Mucosa of gallbladder (tissue), 1 donor: ENCODE measurements at regions not wholly inside any gene's neighbourhood (a gene's known extent, or its start where the extent isn't known, plus 50 kb on each side); places are given as distances from the start of the nearest gene placed in this dataset.

Source experiments
- DNase-seq: peaks from one replicate; pipeline ENCODE4 v3.0.0-alpha.2; 2020; ENCODE audit warnings: low spot score
- donor health status: DM: no; HTN: no; CAD: no.

DNA sequence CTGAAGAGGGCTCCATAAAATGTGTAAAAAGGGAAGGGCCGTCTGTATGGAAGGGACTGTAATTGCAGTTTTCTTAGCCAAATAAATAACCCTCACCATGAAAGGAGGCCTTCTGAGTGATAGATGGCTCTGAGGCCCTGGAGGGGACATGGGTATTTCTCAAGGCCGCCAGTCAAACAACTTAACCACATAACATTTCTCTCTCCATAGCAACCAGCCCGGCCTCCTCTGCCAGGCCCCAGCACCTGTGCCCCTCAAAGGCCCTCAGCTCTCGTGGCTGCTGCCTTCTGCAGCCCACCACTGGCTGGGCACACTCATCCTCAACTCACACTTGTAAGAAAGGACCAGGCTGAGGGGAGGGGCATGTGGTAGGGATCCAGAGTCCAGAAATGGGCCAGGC is 57.0 kb upstream of the GJB5 start:
- DNase-seq: no peak

DNA sequence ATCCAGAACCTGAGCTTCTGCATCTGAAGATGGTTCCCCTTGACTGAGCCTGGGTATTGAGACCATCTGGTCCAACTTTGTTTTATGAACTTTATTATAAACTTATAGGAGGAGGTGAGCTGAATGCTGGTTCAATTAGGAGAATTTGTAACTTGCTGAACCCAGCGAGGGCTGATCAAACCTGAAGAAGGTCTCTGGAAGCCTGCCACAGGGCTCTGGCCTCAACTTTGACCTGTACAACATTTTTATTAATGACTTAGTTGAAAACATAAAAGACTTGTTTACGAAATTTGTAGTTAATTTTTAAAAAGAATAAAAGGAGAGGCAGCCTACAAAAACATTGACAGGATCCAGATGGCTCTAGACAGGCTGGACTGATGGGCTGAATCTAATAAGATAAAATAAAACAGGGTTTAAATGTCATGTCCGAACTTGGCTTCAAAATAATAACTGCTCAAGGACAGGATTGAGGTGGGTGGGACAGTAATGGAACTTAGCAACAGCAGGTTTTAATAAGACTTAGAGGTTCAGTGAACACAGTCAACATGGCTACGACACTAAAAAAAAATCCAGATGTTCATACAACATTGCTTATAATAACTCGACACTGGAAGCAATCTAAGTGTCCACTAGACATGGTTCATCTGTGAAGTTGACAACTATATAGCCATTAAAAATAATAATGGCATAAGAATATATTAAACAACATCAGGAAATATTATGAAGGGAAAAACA is 53.4 kb upstream of the GJB5 start:
- DNase-seq: no peak
